ENCODE measurements at regions not wholly inside any gene's neighbourhood (a gene's known extent, or its start where the extent isn't known, plus 50 kb on each side); places are given as distances from the start of the nearest gene placed in this dataset.

GRCh38 chr18:4851301-4851976, 345.6 kb downstream of the AKAIN1 start:
- no peak for DNase-seq

- no peak for DNase-seq
Measured at GRCh38 chr18:4847056-4847455, 350.0 kb downstream of the AKAIN1 start.

GRCh38 chr18:4844320-4844719, 352.7 kb downstream of the AKAIN1 start:
- no peak for DNase-seq

GRCh38 chr18:4843771-4844170, 353.3 kb downstream of the AKAIN1 start:
- DNase-seq, result no peak

GRCh38 chr18:4842751-4843150, 354.3 kb downstream of the AKAIN1 start:
- no peak for DNase-seq

- no peak for DNase-seq
Measured at GRCh38 chr18:4842287-4842686, 354.8 kb downstream of the AKAIN1 start.

GRCh38 chr18:4839639-4840038, 357.4 kb downstream of the AKAIN1 start:
- DNase-seq, result no peak

GRCh38 chr18:4836141-4836540, 360.9 kb downstream of the AKAIN1 start:
- DNase-seq, result no peak

GRCh38 chr18:4831791-4832375, 365.2 kb downstream of the AKAIN1 start:
- no peak for DNase-seq

GRCh38 chr18:4831127-4831526, 365.9 kb downstream of the AKAIN1 start:
- DNase-seq, result no peak

GRCh38 chr18:4823091-4823490, 368.0 kb upstream of the DLGAP1 start:
- DNase-seq, result no peak

- DNase-seq, result no peak
Measured at GRCh38 chr18:4821801-4822200, 366.7 kb upstream of the DLGAP1 start.

- no peak for DNase-seq
Measured at GRCh38 chr18:4817665-4818064, 362.6 kb upstream of the DLGAP1 start.

GRCh38 chr18:4813708-4814107, 358.6 kb upstream of the DLGAP1 start:
- DNase-seq, result no peak

GRCh38 chr18:4808891-4809290, 353.8 kb upstream of the DLGAP1 start:
- no peak for DNase-seq

- DNase-seq, result no peak
Measured at GRCh38 chr18:4807604-4808293, 352.6 kb upstream of the DLGAP1 start.

- DNase-seq, result no peak
Measured at GRCh38 chr18:4806331-4806730, 351.2 kb upstream of the DLGAP1 start.

- DNase-seq, result no peak
Measured at GRCh38 chr18:4802296-4802695, 347.2 kb upstream of the DLGAP1 start.

GRCh38 chr18:4801151-4801550, 346.0 kb upstream of the DLGAP1 start:
- DNase-seq, result no peak

GRCh38 chr18:4797002-4797685, 342.0 kb upstream of the DLGAP1 start:
- DNase-seq, result no peak

GRCh38 chr18:4789506-4789905, 334.4 kb upstream of the DLGAP1 start:
- no peak for DNase-seq

- DNase-seq, result no peak
Measured at GRCh38 chr18:4781873-4782272, 326.8 kb upstream of the DLGAP1 start.

GRCh38 chr18:4765401-4765800, 310.3 kb upstream of the DLGAP1 start:
- DNase-seq, result no peak

- no peak for DNase-seq
Measured at GRCh38 chr18:4762330-4762729, 307.2 kb upstream of the DLGAP1 start.

Measured in suppressor macrophage (primary cell).